Stimulated activated CD4-positive, alpha-beta T cell treated with anti-CD3 and anti-CD28 coated beads, Interleukin-2, amount 100 ng/mL, for 24 hours (primary cell): ENCODE measurements at regions not wholly inside any gene's neighbourhood (a gene's known extent, or its start where the extent isn't known, plus 50 kb on each side); places are given as distances from the start of the nearest gene placed in this dataset.
"Not testable (repeated sequence)": the region's sequence is repeated elsewhere in the genome, so short reads cannot be mapped to it uniquely, and the experiment has no call there.

Source experiments
- DNase-seq, 2 donors: peaks; one replicate each; pipeline ENCODE4 v3.0.0-alpha.2; 2020

- no peak for DNase-seq
Observed at GRCh38 chr6:159520002-159520401, 173.0 kb downstream of the SOD2 start.

GRCh38 chr6:159515811-159516210 lies 177.2 kb downstream of the SOD2 start:
- DNase-seq, result not testable (repeated sequence)

GRCh38 chr6:159513914-159514313 lies 179.1 kb downstream of the SOD2 start:
- DNase-seq, result no peak

- DNase-seq, result no peak
Observed at GRCh38 chr6:159513074-159513720, 179.8 kb downstream of the SOD2 start.

- no peak for DNase-seq
Observed at GRCh38 chr6:159512571-159512970, 180.5 kb downstream of the SOD2 start.

- DNase-seq, result no peak
Observed at GRCh38 chr6:159512104-159512503, 180.9 kb downstream of the SOD2 start.

GRCh38 chr6:159510141-159510540 lies 182.9 kb downstream of the SOD2 start:
- no peak for DNase-seq

- DNase-seq, result no peak
Observed at GRCh38 chr6:159508931-159509330, 184.1 kb downstream of the SOD2 start.

GRCh38 chr6:159506048-159506447 lies 187.0 kb downstream of the SOD2 start:
- DNase-seq, result no peak

GRCh38 chr6:159505140-159505922 lies 187.7 kb downstream of the SOD2 start:
- no peak for DNase-seq

- no peak for DNase-seq
Observed at GRCh38 chr6:159501558-159501957, 191.5 kb downstream of the SOD2 start.

- no peak for DNase-seq
Observed at GRCh38 chr6:159499034-159499433, 194.0 kb downstream of the SOD2 start.

- DNase-seq, result no peak
Observed at GRCh38 chr6:159494586-159494972, 198.5 kb downstream of the SOD2 start.

GRCh38 chr6:159493898-159494585 lies 199.0 kb downstream of the SOD2 start:
- no peak for DNase-seq

GRCh38 chr6:159493231-159493897 lies 199.7 kb downstream of the SOD2 start:
- no peak for DNase-seq

GRCh38 chr6:159490298-159490937 lies 202.6 kb downstream of the SOD2 start:
- DNase-seq, result no peak

- no peak for DNase-seq
Observed at GRCh38 chr6:159487636-159488035, 205.4 kb downstream of the SOD2 start.

- DNase-seq, result no peak
Observed at GRCh38 chr6:159483259-159483658, 209.8 kb downstream of the SOD2 start.

- DNase-seq, result no peak
Observed at GRCh38 chr6:159481897-159482296, 211.1 kb downstream of the SOD2 start.

- no peak for DNase-seq
Observed at GRCh38 chr6:159480471-159480870, 212.6 kb downstream of the SOD2 start.

GRCh38 chr6:159479146-159479545 lies 213.9 kb downstream of the SOD2 start:
- DNase-seq, result no peak

- DNase-seq, result no peak
Observed at GRCh38 chr6:159473475-159474263, 219.4 kb downstream of the SOD2 start.
